ENCODE measurements at regions not wholly inside any gene's neighbourhood (a gene's known extent, or its start where the extent isn't known, plus 50 kb on each side); places are given as distances from the start of the nearest gene placed in this dataset.

DNA sequence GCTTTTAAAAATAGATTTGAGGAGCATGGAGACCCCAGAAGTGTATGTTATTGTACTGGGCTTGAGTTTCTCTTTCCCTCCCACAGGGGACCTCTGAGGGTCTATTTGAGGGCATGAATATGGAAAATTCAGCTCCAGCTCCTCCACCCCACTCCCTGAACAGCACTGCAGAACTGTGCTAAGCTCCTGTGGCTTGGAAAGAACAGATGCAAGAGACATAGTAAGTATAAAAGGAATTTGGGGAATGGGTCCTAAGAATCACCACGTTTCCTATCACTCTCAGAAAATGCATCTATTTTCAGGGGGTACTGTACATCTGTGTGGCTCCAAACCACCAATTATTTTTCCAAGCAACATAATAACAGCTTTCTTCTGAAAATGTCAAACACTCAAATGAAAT, 416.1 kb downstream of the ZNF521 start:
- no peak overlapping the region for H2BK20ac ChIP-seq (ENCODE audit: low read length)
- H3K4ac ChIP-seq (replicated peaks; ENCODE audit: insufficient read length, low read depth, low read length): no peak overlapping the region
- no peak overlapping the region for H4K8ac ChIP-seq (ENCODE audit: extremely low read depth, insufficient read depth, low read length)
- no peak overlapping the region for H2AK5ac ChIP-seq (ENCODE audit: low read depth, low read length)
- DNase-seq (ENCODE audit: low read depth in 1 of 2, low spot score in 2 of 2): no peak
- POLR2A ChIA-PET (ENCODE audit: partially characterized antibody): no interaction called here
- no peak overlapping the region for H3K4me3 ChIP-seq (ENCODE audit: extremely low read depth in 1 of 4, insufficient read depth in 2 of 4, low read depth in 3 of 4, low read length in 4 of 4)
- H3K23me2 ChIP-seq (ENCODE audit: low read depth, low read length): no peaks in the 10 kb centered on the region; the same call in 1 of the 2 replicates
- H3K27me3 ChIP-seq (replicated peaks in 1 of 4; ENCODE audit: control insufficient read depth in 3 of 4, extremely low read depth in 1 of 4, insufficient read depth in 3 of 4, low read length in 3 of 4): no peaks in the 10 kb centered on the region; a peak in 1 of 7 replicates
- H3K14ac ChIP-seq (ENCODE audit: insufficient read length): no peak overlapping the region
- no peak overlapping the region for H3K9ac ChIP-seq (replicated peaks in 1 of 4; ENCODE audit: extremely low read depth in 1 of 4, low read depth in 3 of 4, low read length in 3 of 4)
- H4K5ac ChIP-seq (ENCODE audit: insufficient read length, low read depth, low read length): no peak overlapping the region
- no peak overlapping the region for H2AFZ ChIP-seq (ENCODE audit: low read length)
- no peaks in the 10 kb centered on the region for H3K79me1 ChIP-seq (ENCODE audit: low read depth, low read length)
- no peak overlapping the region for H2BK15ac ChIP-seq (ENCODE audit: low read length)
- H4K20me1 ChIP-seq (replicated peaks in 1 of 2; ENCODE audit: control insufficient read depth in 1 of 2, insufficient read depth in 2 of 2, low read length in 2 of 2): no peaks in the 10 kb centered on the region
- H3K79me2 ChIP-seq (ENCODE audit: control insufficient read depth in 1 of 2, insufficient read depth in 2 of 2, low read length in 2 of 2): no peaks in the 10 kb centered on the region
- CTCF ChIA-PET (ENCODE audit: partially characterized antibody): interaction anchor here (0.9 kb wide), 1 partner anchor 9 kb away, joined by 3 read pairs; no protein-coding TSS in a partner anchor
- no peak overlapping the region for H3K4me2 ChIP-seq (ENCODE audit: insufficient read depth in 1 of 2, low read depth in 2 of 2, low read length in 2 of 2)
- no peaks in the 10 kb centered on the region for H3K36me3 ChIP-seq (ENCODE audit: control insufficient read depth in 2 of 4, insufficient read depth in 4 of 4, low read length in 3 of 4)
- peaks cover 2 to 9% (median 3%) of the 10 kb centered on the region in 4 experiments; a peak in 4 of 7 replicates for H3K4me1 ChIP-seq (replicated peaks in 1 of 4; ENCODE audit: control insufficient read depth in 3 of 4, insufficient read depth in 4 of 4, low read length in 3 of 4)
- H3K23ac ChIP-seq (ENCODE audit: insufficient read length): no peak overlapping the region
- H3K9me3 ChIP-seq (ENCODE audit: insufficient read depth in 2 of 2, low read depth in 1 of 2, low read length in 1 of 2): no peaks in the 10 kb centered on the region
- no peak overlapping the region for H3K27ac ChIP-seq (ENCODE audit: low read depth, low read length)
- H2BK5ac ChIP-seq (ENCODE audit: low read depth, low read length): no peak overlapping the region
- H2BK120ac ChIP-seq (replicated peaks; ENCODE audit: low read depth, low read length): no peak overlapping the region
- no peak overlapping the region for H3K18ac ChIP-seq (ENCODE audit: extremely low read depth, low read length)
- 69% methylated on average over 1 of the region's 1 CpG; no CpG with 5 or more reads in 1 of the 2 experiments for WGBS, 2 experiments (ENCODE audit: extremely low coverage in 1 of 2, insufficient coverage in 1 of 2, insufficient read length in 1 of 2, insufficient replicate concordance in 2 of 2, low coverage in 1 of 2, low lambda C conversion rate in 2 of 2, missing lambda C conversion rate in 1 of 2)
- no peak overlapping the region for H4K91ac ChIP-seq (replicated peaks; ENCODE audit: insufficient read length, low read length)
- no peak for FAIRE-seq
- H3K56ac ChIP-seq (replicated peaks; ENCODE audit: insufficient read length, low read depth, low read length): no peak overlapping the region
- H2BK12ac ChIP-seq (ENCODE audit: low read depth, low read length): no peak overlapping the region
- TF ChIP-seq PHF8 (conservative IDR thresholded peaks at IDR 0.05; ENCODE audit: low read depth, low read length) (no peak), TAF7 (optimal IDR thresholded peaks at IDR 0.05; ENCODE audit: borderline replicate concordance, low read depth, low read length) (no peak), SP2 (IDR thresholded peaks at IDR 0.05; ENCODE audit: low read length) (no peak), NANOG (IDR thresholded peaks at IDR 0.05; ENCODE audit: insufficient read depth, low read depth, low read length, poor library complexity, severe bottlenecking) (no peak), TAF1 (IDR thresholded peaks at IDR 0.05; ENCODE audit: low read depth, low read length) (no peak)
- TF ChIP-seq, protein P1, sequence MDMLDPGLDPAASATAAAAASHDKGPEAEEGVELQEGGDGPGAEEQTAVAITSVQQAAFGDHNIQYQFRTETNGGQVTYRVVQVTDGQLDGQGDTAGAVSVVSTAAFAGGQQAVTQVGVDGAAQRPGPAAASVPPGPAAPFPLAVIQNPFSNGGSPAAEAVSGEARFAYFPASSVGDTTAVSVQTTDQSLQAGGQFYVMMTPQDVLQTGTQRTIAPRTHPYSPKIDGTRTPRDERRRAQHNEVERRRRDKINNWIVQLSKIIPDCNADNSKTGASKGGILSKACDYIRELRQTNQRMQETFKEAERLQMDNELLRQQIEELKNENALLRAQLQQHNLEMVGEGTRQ (IDR thresholded peaks at IDR 0.05; ENCODE audit: low read length): no peak
